ENCODE measurements at regions not wholly inside any gene's neighbourhood (a gene's known extent, or its start where the extent isn't known, plus 50 kb on each side); places are given as distances from the start of the nearest gene placed in this dataset.

- in situ Hi-C loops (cut with MboI) = no loop called here
- no peaks in the 10 kb centered on the region for H3K4me1 ChIP-seq (ENCODE audit: insufficient read depth)
- no peak overlapping the region for H2AFZ ChIP-seq
- no peak for DNase-seq
- H3K9me3 ChIP-seq (ENCODE audit: low read depth) = no peaks in the 10 kb centered on the region
- H3K27ac ChIP-seq = no peak overlapping the region
- H3K79me2 ChIP-seq (ENCODE audit: insufficient read depth) = no peaks in the 10 kb centered on the region
- H3K9me2 ChIP-seq (ENCODE audit: insufficient read depth) = no peaks in the 10 kb centered on the region
- no peak overlapping the region for H3K4me3 ChIP-seq
- no peaks in the 10 kb centered on the region for H3F3A ChIP-seq (ENCODE audit: insufficient read depth)
- no peak overlapping the region for H3K9ac ChIP-seq
- no peaks in the 10 kb centered on the region for H3K36me3 ChIP-seq (ENCODE audit: low read depth)
- WGBS, 2 experiments (ENCODE audit: low coverage in 1 of 2, low lambda C conversion rate in 2 of 2, missing lambda C conversion rate in 2 of 2) = 22 to 32% methylated on average over 2 of the region's 2 CpGs
- H3K27me3 ChIP-seq (replicated peaks; ENCODE audit: insufficient read depth) = no peaks in the 10 kb centered on the region
- H3K4me2 ChIP-seq (ENCODE audit: unreplicated experiment) = no peak overlapping the region
- TF ChIP-seq EZH2phosphoT487 (IDR thresholded peaks at IDR 0.05; ENCODE audit: insufficient read depth, low read depth) (no peak), EZH2 (IDR thresholded peaks at IDR 0.05; ENCODE audit: insufficient read depth, poor library complexity, severe bottlenecking) (no peak)
- H4K20me1 ChIP-seq (ENCODE audit: insufficient read depth) = no peaks in the 10 kb centered on the region
These were observed 99.6 kb upstream of the CCSER1 start for GRCh38 chr4:90027565-90027964.

GRCh38 chr4:90028460-90028859, 98.7 kb upstream of the CCSER1 start:
- Histone ChIP-seq H3K9ac (no peak overlapping the region), H3F3A (ENCODE audit: insufficient read depth) (no peaks in the 10 kb centered on the region), H3K9me2 (ENCODE audit: insufficient read depth) (no peaks in the 10 kb centered on the region), H3K27ac (no peak overlapping the region), H3K4me3 (no peak overlapping the region), H4K20me1 (ENCODE audit: insufficient read depth) (no peaks in the 10 kb centered on the region), H3K27me3 (replicated peaks; ENCODE audit: insufficient read depth) (no peaks in the 10 kb centered on the region), H2AFZ (no peak overlapping the region), H3K4me1 (ENCODE audit: insufficient read depth) (no peaks in the 10 kb centered on the region), H3K36me3 (ENCODE audit: low read depth) (no peaks in the 10 kb centered on the region), H3K4me2 (ENCODE audit: unreplicated experiment) (no peak overlapping the region), H3K9me3 (ENCODE audit: low read depth) (no peaks in the 10 kb centered on the region), H3K79me2 (ENCODE audit: insufficient read depth) (no peaks in the 10 kb centered on the region)
- in situ Hi-C loops (cut with MboI) = no loop called here
- no peak for TF ChIP-seq EZH2 (IDR thresholded peaks at IDR 0.05; ENCODE audit: insufficient read depth, poor library complexity, severe bottlenecking)
- TF ChIP-seq EZH2phosphoT487 (IDR thresholded peaks at IDR 0.05; ENCODE audit: insufficient read depth, low read depth) = no peak
- WGBS, 2 experiments (ENCODE audit: low coverage in 1 of 2, low lambda C conversion rate in 2 of 2, missing lambda C conversion rate in 2 of 2) = 61 to 63% methylated on average over 2 of the region's 2 CpGs
- no peak for DNase-seq

- Histone ChIP-seq H3K27ac (no peak overlapping the region), H3K9ac (no peak overlapping the region), H3K9me3 (ENCODE audit: low read depth) (no peaks in the 10 kb centered on the region), H4K20me1 (ENCODE audit: insufficient read depth) (no peaks in the 10 kb centered on the region), H3K4me1 (ENCODE audit: insufficient read depth) (no peaks in the 10 kb centered on the region), H2AFZ (no peak overlapping the region), H3K9me2 (ENCODE audit: insufficient read depth) (no peaks in the 10 kb centered on the region), H3K27me3 (replicated peaks; ENCODE audit: insufficient read depth) (no peaks in the 10 kb centered on the region), H3K36me3 (ENCODE audit: low read depth) (no peaks in the 10 kb centered on the region), H3K79me2 (ENCODE audit: insufficient read depth) (no peaks in the 10 kb centered on the region), H3K4me2 (ENCODE audit: unreplicated experiment) (no peak overlapping the region), H3F3A (ENCODE audit: insufficient read depth) (no peaks in the 10 kb centered on the region), H3K4me3 (no peak overlapping the region)
- no peak for TF ChIP-seq EZH2 (IDR thresholded peaks at IDR 0.05; ENCODE audit: insufficient read depth, poor library complexity, severe bottlenecking)
- TF ChIP-seq EZH2phosphoT487 (IDR thresholded peaks at IDR 0.05; ENCODE audit: insufficient read depth, low read depth) = no peak
- in situ Hi-C loops (cut with MboI) = no loop called here
- WGBS, 2 experiments (ENCODE audit: low coverage in 1 of 2, low lambda C conversion rate in 2 of 2, missing lambda C conversion rate in 2 of 2) = 21 to 22% methylated on average over 3 of the region's 3 CpGs
- no peak for DNase-seq
These were observed 97.0 kb upstream of the CCSER1 start for GRCh38 chr4:90030202-90030601.

GRCh38 chr4:90030953-90031352, 96.2 kb upstream of the CCSER1 start:
- in situ Hi-C loops (cut with MboI) = no loop called here
- no peaks in the 10 kb centered on the region for H3K27me3 ChIP-seq (replicated peaks; ENCODE audit: insufficient read depth)
- no peak overlapping the region for H2AFZ ChIP-seq
- H3K4me2 ChIP-seq (ENCODE audit: unreplicated experiment) = no peak overlapping the region
- H3K4me1 ChIP-seq (ENCODE audit: insufficient read depth) = no peaks in the 10 kb centered on the region
- H3K79me2 ChIP-seq (ENCODE audit: insufficient read depth) = no peaks in the 10 kb centered on the region
- no peak overlapping the region for H3K4me3 ChIP-seq
- H3K9me3 ChIP-seq (ENCODE audit: low read depth) = no peaks in the 10 kb centered on the region
- no peak overlapping the region for H3K27ac ChIP-seq
- no peaks in the 10 kb centered on the region for H4K20me1 ChIP-seq (ENCODE audit: insufficient read depth)
- no peak overlapping the region for H3K9ac ChIP-seq
- H3K36me3 ChIP-seq (ENCODE audit: low read depth) = no peaks in the 10 kb centered on the region
- WGBS, 2 experiments (ENCODE audit: low coverage in 1 of 2, low lambda C conversion rate in 2 of 2, missing lambda C conversion rate in 2 of 2) = 19 to 28% methylated on average over 3 of the region's 3 CpGs
- no peaks in the 10 kb centered on the region for H3F3A ChIP-seq (ENCODE audit: insufficient read depth)
- TF ChIP-seq EZH2phosphoT487 (IDR thresholded peaks at IDR 0.05; ENCODE audit: insufficient read depth, low read depth) = no peak
- no peak for TF ChIP-seq EZH2 (IDR thresholded peaks at IDR 0.05; ENCODE audit: insufficient read depth, poor library complexity, severe bottlenecking)
- no peaks in the 10 kb centered on the region for H3K9me2 ChIP-seq (ENCODE audit: insufficient read depth)
- DNase-seq = no peak

GRCh38 chr4:90039122-90039521, 88.1 kb upstream of the CCSER1 start:
- Histone ChIP-seq H3K27me3 (replicated peaks; ENCODE audit: insufficient read depth) (no peaks in the 10 kb centered on the region), H4K20me1 (ENCODE audit: insufficient read depth) (no peaks in the 10 kb centered on the region), H3K27ac (no peak overlapping the region), H3K9ac (no peak overlapping the region), H3K36me3 (ENCODE audit: low read depth) (no peaks in the 10 kb centered on the region), H3K9me3 (ENCODE audit: low read depth) (no peaks in the 10 kb centered on the region), H3K4me1 (ENCODE audit: insufficient read depth) (no peaks in the 10 kb centered on the region), H3K79me2 (ENCODE audit: insufficient read depth) (no peaks in the 10 kb centered on the region), H3F3A (ENCODE audit: insufficient read depth) (no peaks in the 10 kb centered on the region), H3K4me2 (ENCODE audit: unreplicated experiment) (no peak overlapping the region), H2AFZ (no peak overlapping the region), H3K9me2 (ENCODE audit: insufficient read depth) (peaks cover 3% of the 10 kb centered on the region; the same call in 1 of the 2 replicates), H3K4me3 (no peak overlapping the region)
- in situ Hi-C loops (cut with MboI) = no loop called here
- 20 to 30% methylated on average over 7 of the region's 7 CpGs for WGBS, 2 experiments (ENCODE audit: low coverage in 1 of 2, low lambda C conversion rate in 2 of 2, missing lambda C conversion rate in 2 of 2)
- DNase-seq = no peak
- no peak for TF ChIP-seq EZH2phosphoT487 (IDR thresholded peaks at IDR 0.05; ENCODE audit: insufficient read depth, low read depth)
- TF ChIP-seq EZH2 (IDR thresholded peaks at IDR 0.05; ENCODE audit: insufficient read depth, poor library complexity, severe bottlenecking) = no peak

Measured in GM23248 (cell line).